ENCODE measurements at regions not wholly inside any gene's neighbourhood (a gene's known extent, or its start where the extent isn't known, plus 50 kb on each side); places are given as distances from the start of the nearest gene placed in this dataset.
"Not testable (repeated sequence)": the region's sequence is repeated elsewhere in the genome, so short reads cannot be mapped to it uniquely, and the experiment has no call there.

DNA sequence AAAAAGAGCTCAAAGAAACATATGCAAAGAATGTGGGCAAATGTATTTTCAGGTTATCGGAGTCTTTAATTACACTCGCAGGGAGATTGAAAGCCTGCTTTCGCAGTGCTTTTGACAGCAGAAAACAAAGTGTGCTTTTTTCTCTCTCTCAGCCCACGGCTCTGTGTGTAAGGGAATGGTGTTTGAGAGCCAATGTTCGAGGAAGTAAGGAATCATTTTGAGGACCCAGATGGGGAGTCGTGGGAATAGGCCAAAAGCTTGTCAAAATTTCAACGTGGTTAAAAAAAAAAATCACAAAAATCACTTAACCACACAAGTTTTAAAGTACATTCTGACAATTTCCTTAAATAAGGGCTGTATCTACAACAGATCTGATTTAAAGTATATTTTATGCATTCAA is 197.1 kb upstream of the IRS2 start:
- Histone ChIP-seq H3K4me3 (no peak overlapping the region), H3K4me1 (no peaks in the 10 kb centered on the region), H3K9me3 (no peaks in the 10 kb centered on the region), H3K27ac (no peak overlapping the region), H3K27me3 (no peaks in the 10 kb centered on the region), H3K36me3 (no peaks in the 10 kb centered on the region)
- intact Hi-C loops (cut with DNase I; ENCODE audit: low total_unique reads), result no loop called here
- TF ChIP-seq POLR2A (IDR thresholded peaks at IDR 0.05), result no peak
- TF ChIP-seq, protein P1, sequence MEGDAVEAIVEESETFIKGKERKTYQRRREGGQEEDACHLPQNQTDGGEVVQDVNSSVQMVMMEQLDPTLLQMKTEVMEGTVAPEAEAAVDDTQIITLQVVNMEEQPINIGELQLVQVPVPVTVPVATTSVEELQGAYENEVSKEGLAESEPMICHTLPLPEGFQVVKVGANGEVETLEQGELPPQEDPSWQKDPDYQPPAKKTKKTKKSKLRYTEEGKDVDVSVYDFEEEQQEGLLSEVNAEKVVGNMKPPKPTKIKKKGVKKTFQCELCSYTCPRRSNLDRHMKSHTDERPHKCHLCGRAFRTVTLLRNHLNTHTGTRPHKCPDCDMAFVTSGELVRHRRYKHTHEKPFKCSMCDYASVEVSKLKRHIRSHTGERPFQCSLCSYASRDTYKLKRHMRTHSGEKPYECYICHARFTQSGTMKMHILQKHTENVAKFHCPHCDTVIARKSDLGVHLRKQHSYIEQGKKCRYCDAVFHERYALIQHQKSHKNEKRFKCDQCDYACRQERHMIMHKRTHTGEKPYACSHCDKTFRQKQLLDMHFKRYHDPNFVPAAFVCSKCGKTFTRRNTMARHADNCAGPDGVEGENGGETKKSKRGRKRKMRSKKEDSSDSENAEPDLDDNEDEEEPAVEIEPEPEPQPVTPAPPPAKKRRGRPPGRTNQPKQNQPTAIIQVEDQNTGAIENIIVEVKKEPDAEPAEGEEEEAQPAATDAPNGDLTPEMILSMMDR (IDR thresholded peaks at IDR 0.05), result no peak
- no peak for DNase-seq

DNA sequence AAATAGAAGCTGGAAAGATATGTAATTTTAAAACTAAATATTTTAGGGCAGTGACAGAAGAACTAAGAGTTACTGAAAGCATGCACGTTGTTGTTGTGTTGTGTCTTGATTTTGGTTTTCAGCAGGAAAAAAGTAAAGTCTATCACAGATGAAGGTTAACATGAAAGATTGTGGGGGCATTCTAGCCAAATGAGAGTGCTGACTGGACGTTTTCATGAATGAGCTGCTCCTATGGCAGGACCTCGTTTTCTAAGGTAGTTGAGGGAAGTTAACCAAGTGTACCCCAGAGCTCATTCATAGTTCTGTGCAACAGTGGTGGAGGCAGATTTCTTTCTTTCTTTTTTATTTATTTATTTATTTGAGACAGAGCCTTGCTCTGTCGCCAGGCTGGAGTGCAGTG is 194.6 kb upstream of the IRS2 start:
- H3K4me1 ChIP-seq, result no peaks in the 10 kb centered on the region
- DNase-seq, result no peak
- H3K4me3 ChIP-seq, result no peak overlapping the region
- H3K27ac ChIP-seq, result no peak overlapping the region
- H3K9me3 ChIP-seq, result no peaks in the 10 kb centered on the region
- intact Hi-C loops (cut with DNase I; ENCODE audit: low total_unique reads), result no loop called here
- TF ChIP-seq, protein P1 (IDR thresholded peaks at IDR 0.05), result no peak
- no peak for TF ChIP-seq POLR2A (IDR thresholded peaks at IDR 0.05)
- no peaks in the 10 kb centered on the region for H3K27me3 ChIP-seq
- no peaks in the 10 kb centered on the region for H3K36me3 ChIP-seq

DNA sequence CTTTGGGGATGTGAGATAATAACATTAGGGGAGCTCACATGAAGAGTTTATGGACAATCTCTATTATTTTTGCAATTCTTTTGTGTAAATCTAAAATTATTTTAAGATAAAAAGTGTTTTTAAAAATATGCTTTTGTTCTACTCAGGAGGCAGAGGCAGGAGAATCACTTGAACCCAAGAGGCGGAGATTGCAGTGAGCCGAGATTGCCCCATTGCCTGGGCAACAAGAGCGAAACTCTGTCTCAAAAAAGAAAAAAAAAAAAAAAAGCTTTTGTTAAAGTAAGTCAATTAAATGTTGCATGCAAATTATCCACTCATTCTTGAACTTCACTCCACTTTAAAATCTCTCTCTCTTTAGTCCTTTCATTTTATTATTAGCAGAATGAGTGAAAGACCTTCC is 193.3 kb upstream of the IRS2 start:
- H3K27me3 ChIP-seq; H3K36me3 ChIP-seq; DNase-seq; H3K9me3 ChIP-seq; intact Hi-C loops (cut with DNase I; ENCODE audit: low total_unique reads); H3K4me3 ChIP-seq; H3K27ac ChIP-seq; H3K4me1 ChIP-seq: not testable (repeated sequence)

DNA sequence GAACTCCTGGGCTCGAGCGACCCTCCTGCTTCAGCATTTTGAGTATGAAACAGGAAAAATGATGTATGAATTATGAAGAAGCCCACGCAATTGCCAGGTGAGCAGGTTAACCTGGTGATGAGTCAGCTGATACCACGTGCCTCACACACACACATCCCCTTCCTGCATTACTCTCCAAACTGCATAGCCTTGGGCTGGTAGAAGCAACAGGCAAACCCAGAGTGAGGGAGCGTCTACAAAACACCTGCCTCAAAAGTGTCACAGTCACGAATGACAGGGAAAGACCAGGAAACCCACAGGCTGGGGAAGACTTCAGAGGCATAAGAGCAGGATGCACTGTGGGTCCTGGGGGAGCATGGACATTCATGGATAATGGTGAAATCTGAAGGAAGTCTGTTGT is 192.8 kb upstream of the IRS2 start:
- intact Hi-C loops (cut with DNase I; ENCODE audit: low total_unique reads), result no loop called here
- no peak for TF ChIP-seq POLR2A (IDR thresholded peaks at IDR 0.05)
- TF ChIP-seq, protein P1 (IDR thresholded peaks at IDR 0.05), result no peak
- Histone ChIP-seq H3K27me3 (no peaks in the 10 kb centered on the region), H3K4me1 (no peaks in the 10 kb centered on the region), H3K9me3 (no peaks in the 10 kb centered on the region), H3K36me3 (no peaks in the 10 kb centered on the region), H3K4me3 (no peak overlapping the region), H3K27ac (no peak overlapping the region)
- no peak for DNase-seq

DNA sequence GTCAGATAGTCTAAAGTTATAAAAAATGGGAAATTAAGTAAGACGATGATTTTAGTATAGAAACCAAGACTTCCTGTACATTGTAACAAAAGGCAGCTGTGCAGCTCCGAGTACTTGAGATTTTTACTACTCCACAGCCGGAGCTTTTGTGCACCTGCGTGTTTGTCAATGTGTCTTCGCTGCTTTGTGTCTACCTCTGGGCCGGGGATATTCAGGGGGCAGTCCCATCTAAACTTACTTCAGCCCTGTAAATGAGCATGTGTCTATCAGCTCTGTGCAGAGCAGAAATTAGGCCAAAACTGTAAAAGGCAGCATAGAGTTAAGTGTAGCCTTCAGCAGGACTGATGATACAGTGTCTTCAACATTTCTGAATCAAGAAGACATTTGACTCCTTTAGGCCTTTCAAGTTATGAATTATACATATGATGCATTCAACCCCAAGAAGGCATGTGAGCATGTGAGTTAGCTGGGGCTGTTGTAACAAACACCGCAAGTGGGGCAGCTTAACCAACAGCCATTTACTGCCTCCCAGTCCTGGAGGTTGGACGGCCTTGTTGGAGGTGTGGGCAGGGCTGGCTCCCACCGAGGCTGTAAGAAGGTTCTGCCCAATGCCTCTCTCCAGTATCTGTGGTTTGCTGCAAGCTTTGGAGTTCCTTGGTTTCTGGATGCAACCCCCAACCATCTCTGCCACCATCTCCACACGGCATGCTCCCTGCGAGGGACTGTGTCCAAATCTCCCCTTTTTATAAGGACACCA is 191.0 kb upstream of the IRS2 start:
- Histone ChIP-seq H3K9me3 (no peaks in the 10 kb centered on the region), H3K27me3 (no peaks in the 10 kb centered on the region), H3K36me3 (no peaks in the 10 kb centered on the region), H3K4me3 (no peak overlapping the region), H3K27ac (no peak overlapping the region), H3K4me1 (no peaks in the 10 kb centered on the region)
- no peak for DNase-seq
- intact Hi-C loops (cut with DNase I; ENCODE audit: low total_unique reads), result no loop called here
- no peak for TF ChIP-seq POLR2A (IDR thresholded peaks at IDR 0.05)
- TF ChIP-seq, protein P1 (IDR thresholded peaks at IDR 0.05), result no peak

All from uterus (tissue), 3 donors.